WTC11 (cell line): ENCODE measurements at regions not wholly inside any gene's neighbourhood (a gene's known extent, or its start where the extent isn't known, plus 50 kb on each side); places are given as distances from the start of the nearest gene placed in this dataset.

Experiments used
- ESRRA ChIP-seq: sonication (generic); formaldehyde crosslinking; IDR thresholded peaks from 2 replicates; pipeline ENCODE4 v1.8.1; 2022; ENCODE audit warnings: mild to moderate bottlenecking, missing genetic modification reagents, borderline replicate concordance
- KAT7 ChIP-seq: sonication (generic); formaldehyde crosslinking; IDR thresholded peaks from 2 replicates; pipeline ENCODE4 v1.8.1; 2023; ENCODE audit warnings: missing genetic modification reagents, mild to moderate bottlenecking, borderline replicate concordance
- ZNF423 ChIP-seq: fragments of 250-450 bp; sonication (Bioruptor Pico); IDR thresholded peaks from 2 replicates; pipeline ENCODE4 v2.1.2; 2022; ENCODE audit warnings: mild to moderate bottlenecking, moderate library complexity
- TF ChIP-seq, protein P1 (sequence below): sonication (generic); formaldehyde crosslinking; conservative IDR thresholded peaks from 2 replicates; pipeline ENCODE4 v1.8.1; 2023; ENCODE audit warnings: mild to moderate bottlenecking, low read depth, missing genetic modification reagents, moderate library complexity
- TF ChIP-seq, protein P2 (sequence below): fragments of 200-600 bp; IDR thresholded peaks from 2 replicates; pipeline ENCODE4 v1.8.0; 2022; ENCODE audit warnings: antibody characterized with exemption

DNA sequence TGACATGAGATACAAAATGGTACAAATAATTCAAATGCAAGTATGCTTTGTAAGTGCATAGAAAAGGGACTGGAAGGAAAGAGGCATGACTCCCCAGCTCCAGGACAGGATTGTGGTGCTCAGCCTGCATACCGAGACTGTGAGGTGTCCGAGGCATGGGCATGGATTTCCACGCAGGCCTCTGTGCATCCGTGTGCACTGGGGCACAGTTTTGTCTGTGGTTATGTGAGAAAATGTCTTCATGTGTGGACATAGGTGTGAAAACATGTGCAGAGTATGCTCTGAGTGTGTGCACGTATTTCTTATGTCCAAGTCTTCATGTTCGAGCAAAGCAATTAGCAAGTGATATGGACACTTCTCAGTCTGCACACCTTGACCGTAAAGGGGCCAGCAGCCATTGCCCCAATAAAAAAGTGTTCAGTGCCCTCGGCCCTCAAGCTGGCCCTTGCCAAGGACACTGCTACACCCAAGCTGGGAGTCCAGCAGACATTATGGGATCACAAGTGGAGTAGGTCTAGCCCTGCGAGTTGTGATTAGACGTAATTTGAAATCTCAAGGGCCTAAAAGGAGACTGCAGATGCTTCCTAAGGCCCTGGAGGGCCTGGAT lies 120.7 kb downstream of the CYP26B1 start:
- TF ChIP-seq KAT7 (CRISPR knock-in tag) (no peak), ESRRA (CRISPR knock-in tag) (no peak), ZNF423 (CRISPR knock-in tag) (no peak)
- TF ChIP-seq, protein P1, sequence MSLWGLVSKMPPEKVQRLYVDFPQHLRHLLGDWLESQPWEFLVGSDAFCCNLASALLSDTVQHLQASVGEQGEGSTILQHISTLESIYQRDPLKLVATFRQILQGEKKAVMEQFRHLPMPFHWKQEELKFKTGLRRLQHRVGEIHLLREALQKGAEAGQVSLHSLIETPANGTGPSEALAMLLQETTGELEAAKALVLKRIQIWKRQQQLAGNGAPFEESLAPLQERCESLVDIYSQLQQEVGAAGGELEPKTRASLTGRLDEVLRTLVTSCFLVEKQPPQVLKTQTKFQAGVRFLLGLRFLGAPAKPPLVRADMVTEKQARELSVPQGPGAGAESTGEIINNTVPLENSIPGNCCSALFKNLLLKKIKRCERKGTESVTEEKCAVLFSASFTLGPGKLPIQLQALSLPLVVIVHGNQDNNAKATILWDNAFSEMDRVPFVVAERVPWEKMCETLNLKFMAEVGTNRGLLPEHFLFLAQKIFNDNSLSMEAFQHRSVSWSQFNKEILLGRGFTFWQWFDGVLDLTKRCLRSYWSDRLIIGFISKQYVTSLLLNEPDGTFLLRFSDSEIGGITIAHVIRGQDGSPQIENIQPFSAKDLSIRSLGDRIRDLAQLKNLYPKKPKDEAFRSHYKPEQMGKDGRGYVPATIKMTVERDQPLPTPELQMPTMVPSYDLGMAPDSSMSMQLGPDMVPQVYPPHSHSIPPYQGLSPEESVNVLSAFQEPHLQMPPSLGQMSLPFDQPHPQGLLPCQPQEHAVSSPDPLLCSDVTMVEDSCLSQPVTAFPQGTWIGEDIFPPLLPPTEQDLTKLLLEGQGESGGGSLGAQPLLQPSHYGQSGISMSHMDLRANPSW, result no peak
- TF ChIP-seq, protein P2, sequence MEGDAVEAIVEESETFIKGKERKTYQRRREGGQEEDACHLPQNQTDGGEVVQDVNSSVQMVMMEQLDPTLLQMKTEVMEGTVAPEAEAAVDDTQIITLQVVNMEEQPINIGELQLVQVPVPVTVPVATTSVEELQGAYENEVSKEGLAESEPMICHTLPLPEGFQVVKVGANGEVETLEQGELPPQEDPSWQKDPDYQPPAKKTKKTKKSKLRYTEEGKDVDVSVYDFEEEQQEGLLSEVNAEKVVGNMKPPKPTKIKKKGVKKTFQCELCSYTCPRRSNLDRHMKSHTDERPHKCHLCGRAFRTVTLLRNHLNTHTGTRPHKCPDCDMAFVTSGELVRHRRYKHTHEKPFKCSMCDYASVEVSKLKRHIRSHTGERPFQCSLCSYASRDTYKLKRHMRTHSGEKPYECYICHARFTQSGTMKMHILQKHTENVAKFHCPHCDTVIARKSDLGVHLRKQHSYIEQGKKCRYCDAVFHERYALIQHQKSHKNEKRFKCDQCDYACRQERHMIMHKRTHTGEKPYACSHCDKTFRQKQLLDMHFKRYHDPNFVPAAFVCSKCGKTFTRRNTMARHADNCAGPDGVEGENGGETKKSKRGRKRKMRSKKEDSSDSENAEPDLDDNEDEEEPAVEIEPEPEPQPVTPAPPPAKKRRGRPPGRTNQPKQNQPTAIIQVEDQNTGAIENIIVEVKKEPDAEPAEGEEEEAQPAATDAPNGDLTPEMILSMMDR, result no peak
